GM21423 (cell line): ENCODE measurements at regions not wholly inside any gene's neighbourhood (a gene's known extent, or its start where the extent isn't known, plus 50 kb on each side); places are given as distances from the start of the nearest gene placed in this dataset.

Experiments
- ATAC-seq: cut with Tn5 transposase; IDR thresholded peaks from one replicate; pipeline ENCODE4 v1.9.1; 2021; ENCODE audit warnings: mild to moderate bottlenecking, moderate library complexity; ENCODE audit not compliant: unreplicated experiment

GRCh38 chr2:57892920-57893319 lies 153.7 kb upstream of the VRK2 start:
- peak; percentile 75 for ATAC-seq

- no peak for ATAC-seq
Observed at GRCh38 chr2:57893347-57893746, 153.3 kb upstream of the VRK2 start.

GRCh38 chr2:57893786-57894185 lies 152.8 kb upstream of the VRK2 start:
- ATAC-seq, result no peak

- ATAC-seq, result no peak
Observed at GRCh38 chr2:57894381-57894780, 152.2 kb upstream of the VRK2 start.

GRCh38 chr2:57897920-57898319 lies 148.7 kb upstream of the VRK2 start:
- no peak for ATAC-seq

- ATAC-seq, result no peak
Observed at GRCh38 chr2:57899898-57900297, 146.7 kb upstream of the VRK2 start.

- no peak for ATAC-seq
Observed at GRCh38 chr2:57902578-57902977, 144.0 kb upstream of the VRK2 start.

GRCh38 chr2:57906152-57906732 lies 140.4 kb upstream of the VRK2 start:
- ATAC-seq, result peak; percentile 62

- ATAC-seq, result no peak
Observed at GRCh38 chr2:57907411-57907810, 139.2 kb upstream of the VRK2 start.

- ATAC-seq, result peak; percentile 82
Observed at GRCh38 chr2:57908736-57909161, 137.9 kb upstream of the VRK2 start.

- ATAC-seq, result no peak
Observed at GRCh38 chr2:57918126-57918525, 128.5 kb upstream of the VRK2 start.

GRCh38 chr2:57920342-57920939 lies 126.2 kb upstream of the VRK2 start:
- no peak for ATAC-seq

- no peak for ATAC-seq
Observed at GRCh38 chr2:57934659-57935058, 111.9 kb upstream of the VRK2 start.

- no peak for ATAC-seq
Observed at GRCh38 chr2:57936216-57936615, 110.4 kb upstream of the VRK2 start.

GRCh38 chr2:57937456-57937855 lies 109.2 kb upstream of the VRK2 start:
- ATAC-seq, result no peak

- ATAC-seq, result no peak
Observed at GRCh38 chr2:57941816-57942215, 104.8 kb upstream of the VRK2 start.

- no peak for ATAC-seq
Observed at GRCh38 chr2:57943315-57943714, 103.3 kb upstream of the VRK2 start.

GRCh38 chr2:57947398-57947797 lies 99.2 kb upstream of the VRK2 start:
- no peak for ATAC-seq

- no peak for ATAC-seq
Observed at GRCh38 chr2:57954020-57954419, 92.6 kb upstream of the VRK2 start.

- no peak for ATAC-seq
Observed at GRCh38 chr2:57957238-57957637, 89.4 kb upstream of the VRK2 start.

GRCh38 chr2:57959390-57959789 lies 87.2 kb upstream of the VRK2 start:
- no peak for ATAC-seq

- no peak for ATAC-seq
Observed at GRCh38 chr2:57962861-57963260, 83.7 kb upstream of the VRK2 start.

GRCh38 chr2:57965219-57965618 lies 81.4 kb upstream of the VRK2 start:
- no peak for ATAC-seq
